ENCODE measurements at regions not wholly inside any gene's neighbourhood (a gene's known extent, or its start where the extent isn't known, plus 50 kb on each side); places are given as distances from the start of the nearest gene placed in this dataset.

DNA sequence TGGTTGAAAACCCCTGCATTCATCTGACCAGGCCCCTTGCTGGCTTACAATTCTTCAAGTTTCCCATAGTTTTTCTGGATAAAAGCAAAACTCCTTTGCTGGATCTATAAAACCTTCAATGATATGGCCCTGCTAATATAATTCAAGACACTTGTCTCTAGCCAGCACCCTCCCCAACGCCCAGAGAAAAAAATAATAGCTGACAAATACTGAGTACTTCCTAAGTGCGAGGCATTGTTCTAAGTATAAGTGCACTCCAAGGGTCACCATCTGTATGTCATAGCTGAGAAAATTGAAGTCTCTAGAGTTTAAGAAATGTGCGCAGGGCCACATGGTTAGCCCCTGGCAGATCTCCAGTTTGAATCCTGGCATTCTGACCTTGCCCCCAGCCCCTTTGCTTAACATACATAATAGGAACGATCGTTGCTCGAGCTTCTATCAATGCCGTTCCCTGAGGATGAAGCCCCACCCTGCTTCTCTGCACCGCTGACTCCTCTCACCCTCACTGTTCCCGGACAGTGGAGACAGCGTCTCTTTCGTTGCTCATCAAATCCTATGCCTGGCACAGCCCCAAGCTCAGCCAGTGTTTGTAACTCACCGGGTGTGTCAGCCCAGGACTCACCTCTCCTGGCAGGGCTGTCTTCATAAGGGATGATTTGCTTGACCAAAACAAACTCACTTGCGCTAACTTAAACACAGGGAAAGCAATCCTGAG, 377.1 kb upstream of the PROK2 start:
- Histone ChIP-seq H4K91ac (ENCODE audit: insufficient read depth, low read depth, low read length) (no peak overlapping the region), H3K4me2 (ENCODE audit: low read depth, low read length) (no peak overlapping the region; the same call in 1 of the 2 replicates), H3K14ac (replicated peaks; ENCODE audit: low read depth, low read length) (no peak overlapping the region), H3K4me3 (ENCODE audit: insufficient read depth, low read depth, low read length) (no peak overlapping the region), H2BK120ac (ENCODE audit: low read depth, low read length) (no peak overlapping the region), H3K18ac (ENCODE audit: low read depth, low read length) (no peak overlapping the region), H2BK15ac (ENCODE audit: low read depth, low read length) (no peak overlapping the region), H3K56ac (ENCODE audit: extremely low read depth, insufficient read depth, low read length) (no peak overlapping the region), H2AK5ac (ENCODE audit: low read depth, low read length) (no peak overlapping the region), H3K23ac (ENCODE audit: low read depth, low read length) (no peak overlapping the region), H3K9me1 (ENCODE audit: insufficient read depth, low read length) (no peaks in the 10 kb centered on the region; the same call in 1 of the 2 replicates), H2AFZ (replicated peaks; ENCODE audit: low read length, poor library complexity) (peak overlapping the region; percentile 38), H3K9me3 (ENCODE audit: control insufficient read depth, insufficient read depth, low read length) (no peaks in the 10 kb centered on the region), H3K79me1 (ENCODE audit: low read depth in 1 of 2, low read length in 2 of 2) (no peaks in the 10 kb centered on the region), H3K9ac (ENCODE audit: low read depth, low read length) (no peak overlapping the region), H2BK5ac (ENCODE audit: low read depth, low read length, poor library complexity, severe bottlenecking) (no peak overlapping the region), H4K8ac (ENCODE audit: low read depth in 2 of 2, low read length in 2 of 2) (no peak overlapping the region), H3K27me3 (ENCODE audit: control insufficient read depth, insufficient read depth, low read length) (no peaks in the 10 kb centered on the region; the same call in none of the 2 replicates), H4K5ac (ENCODE audit: low read depth, low read length) (no peak overlapping the region), H3K4me1 (ENCODE audit: control insufficient read depth, insufficient read depth, low read length) (no peaks in the 10 kb centered on the region), H4K20me1 (ENCODE audit: insufficient read depth, low read length) (no peaks in the 10 kb centered on the region), H2BK20ac (ENCODE audit: low read depth, low read length) (no peak overlapping the region), H3K36me3 (ENCODE audit: control insufficient read depth, insufficient read depth, low read length) (no peaks in the 10 kb centered on the region), H3K27ac (ENCODE audit: insufficient read depth, low read length) (no peak overlapping the region), H2AK9ac (replicated peaks; ENCODE audit: low read depth, low read length, poor library complexity) (no peak overlapping the region), H3K4ac (ENCODE audit: low read depth, low read length) (no peak overlapping the region)
- 8% methylated on average over 5 of the region's 13 CpGs; no CpG with 5 or more reads in 1 of the 2 experiments for WGBS, 2 experiments (ENCODE audit: extremely low coverage in 2 of 2, insufficient read length in 1 of 2)
- CTCF ChIA-PET, result no interaction called here
- no peak for ATAC-seq (ENCODE audit: low read depth)
- no TSS peak for BruUV-seq (replicated peaks)
- DNase-seq, result peak; percentile 51
- dilution Hi-C loops (cut with HindIII; ENCODE audit: low sequenced_read_pairs, unreplicated experiment), result no loop called here
- intact Hi-C loops (cut with micrococcal nuclease), result no loop called here
- in situ Hi-C loops (cut with MboI; ENCODE audit: low sequenced_read_pairs), result no loop called here
- POLR2A ChIA-PET (ENCODE audit: unreplicated experiment), result no interaction called here
- TF ChIP-seq, protein P1, sequence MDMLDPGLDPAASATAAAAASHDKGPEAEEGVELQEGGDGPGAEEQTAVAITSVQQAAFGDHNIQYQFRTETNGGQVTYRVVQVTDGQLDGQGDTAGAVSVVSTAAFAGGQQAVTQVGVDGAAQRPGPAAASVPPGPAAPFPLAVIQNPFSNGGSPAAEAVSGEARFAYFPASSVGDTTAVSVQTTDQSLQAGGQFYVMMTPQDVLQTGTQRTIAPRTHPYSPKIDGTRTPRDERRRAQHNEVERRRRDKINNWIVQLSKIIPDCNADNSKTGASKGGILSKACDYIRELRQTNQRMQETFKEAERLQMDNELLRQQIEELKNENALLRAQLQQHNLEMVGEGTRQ (IDR thresholded peaks at IDR 0.05; ENCODE audit: low read depth, low read length), result no peak
- TF ChIP-seq, protein P2, sequence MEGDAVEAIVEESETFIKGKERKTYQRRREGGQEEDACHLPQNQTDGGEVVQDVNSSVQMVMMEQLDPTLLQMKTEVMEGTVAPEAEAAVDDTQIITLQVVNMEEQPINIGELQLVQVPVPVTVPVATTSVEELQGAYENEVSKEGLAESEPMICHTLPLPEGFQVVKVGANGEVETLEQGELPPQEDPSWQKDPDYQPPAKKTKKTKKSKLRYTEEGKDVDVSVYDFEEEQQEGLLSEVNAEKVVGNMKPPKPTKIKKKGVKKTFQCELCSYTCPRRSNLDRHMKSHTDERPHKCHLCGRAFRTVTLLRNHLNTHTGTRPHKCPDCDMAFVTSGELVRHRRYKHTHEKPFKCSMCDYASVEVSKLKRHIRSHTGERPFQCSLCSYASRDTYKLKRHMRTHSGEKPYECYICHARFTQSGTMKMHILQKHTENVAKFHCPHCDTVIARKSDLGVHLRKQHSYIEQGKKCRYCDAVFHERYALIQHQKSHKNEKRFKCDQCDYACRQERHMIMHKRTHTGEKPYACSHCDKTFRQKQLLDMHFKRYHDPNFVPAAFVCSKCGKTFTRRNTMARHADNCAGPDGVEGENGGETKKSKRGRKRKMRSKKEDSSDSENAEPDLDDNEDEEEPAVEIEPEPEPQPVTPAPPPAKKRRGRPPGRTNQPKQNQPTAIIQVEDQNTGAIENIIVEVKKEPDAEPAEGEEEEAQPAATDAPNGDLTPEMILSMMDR (conservative IDR thresholded peaks at IDR 0.05; ENCODE audit: low read depth, low read length), result no peak
- TF ChIP-seq MAZ (IDR thresholded peaks at IDR 0.05; ENCODE audit: borderline replicate concordance, low read depth, low read length) (no peak), RAD21 (IDR thresholded peaks at IDR 0.05; ENCODE audit: low read length) (no peak), FOS (IDR thresholded peaks at IDR 0.05; ENCODE audit: low read depth, low read length) (no peak), RFX5 (IDR thresholded peaks at IDR 0.05; ENCODE audit: low read depth, low read length) (no peak), RCOR1 (IDR thresholded peaks at IDR 0.05; ENCODE audit: insufficient replicate concordance, low read length) (no peak), BHLHE40 (IDR thresholded peaks at IDR 0.05; ENCODE audit: low read depth, low read length) (no peak), POLR2A (IDR thresholded peaks at IDR 0.05; ENCODE audit: low read depth, low read length) (no peak), MXI1 (IDR thresholded peaks at IDR 0.05; ENCODE audit: borderline replicate concordance, low read depth, low read length) (no peak), CEBPB (IDR thresholded peaks at IDR 0.05; ENCODE audit: low read depth, low read length) (no peak), MAFK (IDR thresholded peaks at IDR 0.05; ENCODE audit: low read depth, low read length) (no peak), CHD1 (IDR thresholded peaks at IDR 0.05; ENCODE audit: low read depth, low read length) (no peak), SMC3 (IDR thresholded peaks at IDR 0.05; ENCODE audit: low read depth, low read length) (no peak), NFE2L2 (IDR thresholded peaks at IDR 0.05; ENCODE audit: low read depth, low read length) (no peak)
- TF ChIP-seq, protein P3, sequence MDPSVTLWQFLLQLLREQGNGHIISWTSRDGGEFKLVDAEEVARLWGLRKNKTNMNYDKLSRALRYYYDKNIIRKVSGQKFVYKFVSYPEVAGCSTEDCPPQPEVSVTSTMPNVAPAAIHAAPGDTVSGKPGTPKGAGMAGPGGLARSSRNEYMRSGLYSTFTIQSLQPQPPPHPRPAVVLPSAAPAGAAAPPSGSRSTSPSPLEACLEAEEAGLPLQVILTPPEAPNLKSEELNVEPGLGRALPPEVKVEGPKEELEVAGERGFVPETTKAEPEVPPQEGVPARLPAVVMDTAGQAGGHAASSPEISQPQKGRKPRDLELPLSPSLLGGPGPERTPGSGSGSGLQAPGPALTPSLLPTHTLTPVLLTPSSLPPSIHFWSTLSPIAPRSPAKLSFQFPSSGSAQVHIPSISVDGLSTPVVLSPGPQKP (IDR thresholded peaks at IDR 0.05; ENCODE audit: borderline replicate concordance, low read depth, low read length), result no peak

Data from IMR-90 (cell line).